ENCODE measurements at regions not wholly inside any gene's neighbourhood (a gene's known extent, or its start where the extent isn't known, plus 50 kb on each side); places are given as distances from the start of the nearest gene placed in this dataset.

- Histone ChIP-seq H3K4me3 (ENCODE audit: low read depth in 1 of 5, low read length in 5 of 5) (no peak overlapping the region), H3K9ac (ENCODE audit: low read length in 5 of 5) (no peak overlapping the region), H3K27me3 (ENCODE audit: control insufficient read depth in 5 of 5, insufficient read depth in 4 of 5, low read length in 5 of 5) (no peaks in the 10 kb centered on the region), H3K36me3 (ENCODE audit: control insufficient read depth in 5 of 5, insufficient read depth in 5 of 5, low read length in 5 of 5) (no peaks in the 10 kb centered on the region), H3K27ac (ENCODE audit: low read depth, low read length) (no peak overlapping the region), H3K4me1 (ENCODE audit: control insufficient read depth in 5 of 5, insufficient read depth in 5 of 5, low read length in 5 of 5) (no peaks in the 10 kb centered on the region), H3K9me3 (ENCODE audit: control insufficient read depth in 5 of 5, low read length in 5 of 5) (no peaks in the 10 kb centered on the region)
Measured at GRCh38 chr3:159157275-159157674, 355.4 kb downstream of the MFSD1 start.

DNA sequence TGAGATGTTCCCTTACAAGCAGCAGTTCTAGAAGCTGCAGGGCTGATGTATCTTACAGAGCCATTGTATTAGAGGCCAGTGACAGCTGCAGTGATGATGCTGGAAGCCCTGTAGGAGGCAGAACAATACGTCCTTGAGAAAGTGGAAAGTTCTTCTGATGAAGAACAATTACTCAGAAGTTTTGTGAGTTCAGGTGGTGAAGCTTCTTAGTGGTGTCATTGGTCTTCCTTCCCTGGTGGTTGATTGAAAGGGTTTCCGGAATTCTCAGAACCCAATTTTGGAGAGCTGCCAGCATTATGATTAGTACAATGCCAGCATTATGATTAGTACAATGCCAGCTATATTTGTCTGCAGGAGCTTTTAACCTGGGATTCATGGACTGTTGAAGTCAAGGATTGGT is 356.4 kb downstream of the MFSD1 start:
- no peak overlapping the region for H3K27ac ChIP-seq (ENCODE audit: low read depth, low read length)
- no peak overlapping the region for H3K4me3 ChIP-seq (ENCODE audit: low read depth in 1 of 5, low read length in 5 of 5)
- H3K36me3 ChIP-seq (ENCODE audit: control insufficient read depth in 5 of 5, insufficient read depth in 5 of 5, low read length in 5 of 5) = no peaks in the 10 kb centered on the region
- no peaks in the 10 kb centered on the region for H3K9me3 ChIP-seq (ENCODE audit: control insufficient read depth in 5 of 5, low read length in 5 of 5)
- H3K9ac ChIP-seq (ENCODE audit: low read length in 5 of 5) = no peak overlapping the region
- H3K27me3 ChIP-seq (ENCODE audit: control insufficient read depth in 5 of 5, insufficient read depth in 4 of 5, low read length in 5 of 5) = no peaks in the 10 kb centered on the region
- H3K4me1 ChIP-seq (ENCODE audit: control insufficient read depth in 5 of 5, insufficient read depth in 5 of 5, low read length in 5 of 5) = no peaks in the 10 kb centered on the region

- no peaks in the 10 kb centered on the region for H3K4me1 ChIP-seq (ENCODE audit: control insufficient read depth in 5 of 5, insufficient read depth in 5 of 5, low read length in 5 of 5)
- no peak overlapping the region for H3K9ac ChIP-seq (ENCODE audit: low read length in 5 of 5)
- no peaks in the 10 kb centered on the region for H3K36me3 ChIP-seq (ENCODE audit: control insufficient read depth in 5 of 5, insufficient read depth in 5 of 5, low read length in 5 of 5)
- no peaks in the 10 kb centered on the region for H3K9me3 ChIP-seq (ENCODE audit: control insufficient read depth in 5 of 5, low read length in 5 of 5)
- H3K4me3 ChIP-seq (ENCODE audit: low read depth in 1 of 5, low read length in 5 of 5) = no peak overlapping the region
- no peaks in the 10 kb centered on the region for H3K27me3 ChIP-seq (ENCODE audit: control insufficient read depth in 5 of 5, insufficient read depth in 4 of 5, low read length in 5 of 5)
- H3K27ac ChIP-seq (ENCODE audit: low read depth, low read length) = no peak overlapping the region
Measured at GRCh38 chr3:159158801-159159200, 356.9 kb downstream of the MFSD1 start.

- Histone ChIP-seq H3K36me3 (ENCODE audit: control insufficient read depth in 5 of 5, insufficient read depth in 5 of 5, low read length in 5 of 5) (no peaks in the 10 kb centered on the region), H3K27ac (ENCODE audit: low read depth, low read length) (no peak overlapping the region), H3K27me3 (ENCODE audit: control insufficient read depth in 5 of 5, insufficient read depth in 4 of 5, low read length in 5 of 5) (no peaks in the 10 kb centered on the region), H3K4me3 (ENCODE audit: low read depth in 1 of 5, low read length in 5 of 5) (no peak overlapping the region), H3K4me1 (ENCODE audit: control insufficient read depth in 5 of 5, insufficient read depth in 5 of 5, low read length in 5 of 5) (no peaks in the 10 kb centered on the region), H3K9me3 (ENCODE audit: control insufficient read depth in 5 of 5, low read length in 5 of 5) (no peaks in the 10 kb centered on the region), H3K9ac (ENCODE audit: low read length in 5 of 5) (no peak overlapping the region)
Measured at GRCh38 chr3:159159546-159159945, 357.7 kb downstream of the MFSD1 start.

DNA sequence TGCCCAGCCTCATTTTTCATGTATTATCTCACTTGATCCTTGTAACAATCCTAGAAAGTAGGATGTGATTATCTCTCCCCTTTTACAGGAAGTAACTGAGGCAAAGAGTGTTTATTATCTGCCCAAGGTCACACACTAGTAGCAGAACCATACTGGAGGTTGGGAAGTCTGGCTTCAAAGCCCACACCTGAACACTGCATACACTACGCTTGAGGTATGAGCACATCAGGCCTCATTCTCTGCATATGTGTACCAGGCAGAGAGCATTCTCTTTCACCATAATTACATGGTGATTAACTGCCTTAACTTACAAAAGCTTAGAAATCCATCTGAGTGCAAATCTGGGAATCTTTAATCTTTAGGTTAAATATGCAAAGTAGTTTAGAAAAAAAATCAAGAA is 361.8 kb downstream of the MFSD1 start:
- no peaks in the 10 kb centered on the region for H3K4me1 ChIP-seq (ENCODE audit: control insufficient read depth in 5 of 5, insufficient read depth in 5 of 5, low read length in 5 of 5)
- H3K4me3 ChIP-seq (ENCODE audit: low read depth in 1 of 5, low read length in 5 of 5) = no peak overlapping the region
- no peak overlapping the region for H3K9ac ChIP-seq (ENCODE audit: low read length in 5 of 5)
- H3K27me3 ChIP-seq (ENCODE audit: control insufficient read depth in 5 of 5, insufficient read depth in 4 of 5, low read length in 5 of 5) = no peaks in the 10 kb centered on the region
- no peaks in the 10 kb centered on the region for H3K36me3 ChIP-seq (ENCODE audit: control insufficient read depth in 5 of 5, insufficient read depth in 5 of 5, low read length in 5 of 5)
- no peaks in the 10 kb centered on the region for H3K9me3 ChIP-seq (ENCODE audit: control insufficient read depth in 5 of 5, low read length in 5 of 5)
- no peak overlapping the region for H3K27ac ChIP-seq (ENCODE audit: low read depth, low read length)

GRCh38 chr3:159165961-159166360 is 364.1 kb downstream of the MFSD1 start:
- no peak overlapping the region for H3K4me3 ChIP-seq (ENCODE audit: low read depth in 1 of 5, low read length in 5 of 5)
- H3K27me3 ChIP-seq (ENCODE audit: control insufficient read depth in 5 of 5, insufficient read depth in 4 of 5, low read length in 5 of 5) = no peaks in the 10 kb centered on the region
- no peaks in the 10 kb centered on the region for H3K4me1 ChIP-seq (ENCODE audit: control insufficient read depth in 5 of 5, insufficient read depth in 5 of 5, low read length in 5 of 5)
- H3K9ac ChIP-seq (ENCODE audit: low read length in 5 of 5) = no peak overlapping the region
- H3K27ac ChIP-seq (ENCODE audit: low read depth, low read length) = no peak overlapping the region
- H3K36me3 ChIP-seq (ENCODE audit: control insufficient read depth in 5 of 5, insufficient read depth in 5 of 5, low read length in 5 of 5) = no peaks in the 10 kb centered on the region
- no peaks in the 10 kb centered on the region for H3K9me3 ChIP-seq (ENCODE audit: control insufficient read depth in 5 of 5, low read length in 5 of 5)

- Histone ChIP-seq H3K4me1 (ENCODE audit: control insufficient read depth in 5 of 5, insufficient read depth in 5 of 5, low read length in 5 of 5) (no peaks in the 10 kb centered on the region), H3K9ac (ENCODE audit: low read length in 5 of 5) (no peak overlapping the region), H3K4me3 (ENCODE audit: low read depth in 1 of 5, low read length in 5 of 5) (no peak overlapping the region), H3K36me3 (ENCODE audit: control insufficient read depth in 5 of 5, insufficient read depth in 5 of 5, low read length in 5 of 5) (no peaks in the 10 kb centered on the region), H3K9me3 (ENCODE audit: control insufficient read depth in 5 of 5, low read length in 5 of 5) (no peaks in the 10 kb centered on the region), H3K27ac (ENCODE audit: low read depth, low read length) (no peak overlapping the region), H3K27me3 (ENCODE audit: control insufficient read depth in 5 of 5, insufficient read depth in 4 of 5, low read length in 5 of 5) (no peaks in the 10 kb centered on the region)
Measured at GRCh38 chr3:159166899-159167586, 365.2 kb downstream of the MFSD1 start.

GRCh38 chr3:159168788-159169187 is 366.9 kb downstream of the MFSD1 start:
- Histone ChIP-seq H3K9ac (ENCODE audit: low read length in 5 of 5) (no peak overlapping the region), H3K36me3 (ENCODE audit: control insufficient read depth in 5 of 5, insufficient read depth in 5 of 5, low read length in 5 of 5) (no peaks in the 10 kb centered on the region), H3K27ac (ENCODE audit: low read depth, low read length) (no peak overlapping the region), H3K27me3 (ENCODE audit: control insufficient read depth in 5 of 5, insufficient read depth in 4 of 5, low read length in 5 of 5) (no peaks in the 10 kb centered on the region), H3K4me1 (ENCODE audit: control insufficient read depth in 5 of 5, insufficient read depth in 5 of 5, low read length in 5 of 5) (no peaks in the 10 kb centered on the region), H3K4me3 (ENCODE audit: low read depth in 1 of 5, low read length in 5 of 5) (no peak overlapping the region), H3K9me3 (ENCODE audit: control insufficient read depth in 5 of 5, low read length in 5 of 5) (no peaks in the 10 kb centered on the region)

DNA sequence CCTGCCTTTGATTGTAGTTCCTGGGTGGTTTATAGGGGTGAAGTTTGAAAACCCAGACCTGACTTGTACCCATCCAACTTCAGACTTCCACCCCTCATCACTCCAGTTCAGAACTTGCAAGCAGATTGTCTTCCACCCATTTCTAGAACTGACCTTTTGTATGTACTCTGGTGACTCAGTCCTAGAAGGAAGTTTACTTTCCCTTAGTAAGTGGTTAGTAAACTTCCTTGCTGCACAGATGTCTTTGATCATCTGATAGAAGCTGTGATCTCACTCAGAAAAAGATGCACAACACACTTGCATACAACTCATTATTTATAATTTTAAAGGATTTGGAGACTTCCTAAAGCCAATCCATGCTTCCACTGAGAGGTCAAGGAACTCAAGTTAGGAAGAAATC is 368.0 kb downstream of the MFSD1 start:
- Histone ChIP-seq H3K4me1 (ENCODE audit: control insufficient read depth in 5 of 5, insufficient read depth in 5 of 5, low read length in 5 of 5) (no peaks in the 10 kb centered on the region), H3K9me3 (ENCODE audit: control insufficient read depth in 5 of 5, low read length in 5 of 5) (no peaks in the 10 kb centered on the region), H3K4me3 (ENCODE audit: low read depth in 1 of 5, low read length in 5 of 5) (no peak overlapping the region), H3K27ac (ENCODE audit: low read depth, low read length) (no peak overlapping the region), H3K9ac (ENCODE audit: low read length in 5 of 5) (no peak overlapping the region), H3K27me3 (ENCODE audit: control insufficient read depth in 5 of 5, insufficient read depth in 4 of 5, low read length in 5 of 5) (no peaks in the 10 kb centered on the region), H3K36me3 (ENCODE audit: control insufficient read depth in 5 of 5, insufficient read depth in 5 of 5, low read length in 5 of 5) (no peaks in the 10 kb centered on the region)

GRCh38 chr3:159170436-159171003 is 368.7 kb downstream of the MFSD1 start:
- no peaks in the 10 kb centered on the region for H3K36me3 ChIP-seq (ENCODE audit: control insufficient read depth in 5 of 5, insufficient read depth in 5 of 5, low read length in 5 of 5)
- H3K4me1 ChIP-seq (ENCODE audit: control insufficient read depth in 5 of 5, insufficient read depth in 5 of 5, low read length in 5 of 5) = no peaks in the 10 kb centered on the region
- H3K9ac ChIP-seq (ENCODE audit: low read length in 5 of 5) = no peak overlapping the region
- no peak overlapping the region for H3K27ac ChIP-seq (ENCODE audit: low read depth, low read length)
- no peak overlapping the region for H3K4me3 ChIP-seq (ENCODE audit: low read depth in 1 of 5, low read length in 5 of 5)
- H3K27me3 ChIP-seq (ENCODE audit: control insufficient read depth in 5 of 5, insufficient read depth in 4 of 5, low read length in 5 of 5) = no peaks in the 10 kb centered on the region
- no peaks in the 10 kb centered on the region for H3K9me3 ChIP-seq (ENCODE audit: control insufficient read depth in 5 of 5, low read length in 5 of 5)
